ENCODE measurements at regions not wholly inside any gene's neighbourhood (a gene's known extent, or its start where the extent isn't known, plus 50 kb on each side); places are given as distances from the start of the nearest gene placed in this dataset.

DNA sequence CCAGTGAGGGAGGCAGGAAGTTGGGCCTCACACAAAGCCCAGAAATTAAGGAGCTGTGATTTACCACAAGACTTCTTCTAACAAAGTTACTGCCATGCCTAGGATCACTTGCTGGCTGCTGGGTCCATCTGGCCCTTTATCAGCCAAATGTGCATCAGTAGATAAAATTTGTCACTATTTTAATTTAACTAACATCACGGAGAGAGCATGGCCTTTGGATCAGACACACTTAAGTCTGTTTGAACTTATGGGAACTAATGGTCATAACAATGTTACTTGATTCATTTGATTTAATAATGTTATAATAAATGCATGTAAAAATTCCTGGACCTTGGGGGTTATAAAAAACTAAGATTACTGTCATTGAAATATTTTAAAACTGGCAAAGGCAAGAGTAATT lies 67.2 kb upstream of the CCDC190 start:
- TF ChIP-seq EZH2 (IDR thresholded peaks at IDR 0.05) = no peak
- TF ChIP-seq POLR2AphosphoS5 (IDR thresholded peaks at IDR 0.05; ENCODE audit: borderline replicate concordance, low read depth, low read length) = no peak
- TF ChIP-seq FOXP2 (optimal IDR thresholded peaks at IDR 0.05; ENCODE audit: control extremely low read depth, extremely low read length, insufficient read depth) = no peak
